CD4-positive, alpha-beta memory T cell (primary cell): ENCODE measurements at regions not wholly inside any gene's neighbourhood (a gene's known extent, or its start where the extent isn't known, plus 50 kb on each side); places are given as distances from the start of the nearest gene placed in this dataset.

Source experiments
- CTCF ChIA-PET: fragments of 350-600 bp; sonication (Branson Sonifier 250); formaldehyde crosslinking; loops from one replicate; lab custom pipeline; 2021; ENCODE audit warnings: inconsistent platforms; ENCODE audit not compliant: partially characterized antibody; lab: Charles Lee
- POLR2A ChIA-PET: fragments of 350-600 bp; sonication (Branson Sonifier 250); formaldehyde crosslinking; loops from one replicate; lab custom pipeline; 2021; ENCODE audit not compliant: partially characterized antibody; lab: Charles Lee
- DNase-seq, 5 donors: peaks; one replicate each; pipeline versions ENCODE4 v3.0.0 to v3.0.0-alpha.2; 2020 to 2022; ENCODE audit warnings: mixed read lengths in 1 of 5
- H3K27ac ChIP-seq: one replicate; pipeline ENCODE4 v1.7.0; 2013; ENCODE audit warnings: low read depth, low read length
- H3K27me3 ChIP-seq: 2 replicates; pipeline ENCODE4 v1.7.0; 2013; ENCODE audit warnings: mild to moderate bottlenecking, low read length, moderate library complexity; ENCODE audit not compliant: insufficient read depth
- H3K36me3 ChIP-seq: 2 replicates; pipeline ENCODE4 v1.7.0; 2013; ENCODE audit warnings: mild to moderate bottlenecking, low read length, moderate library complexity; ENCODE audit not compliant: insufficient read depth
- H3K4me1 ChIP-seq: 2 replicates; pipeline ENCODE4 v1.7.0; 2013; ENCODE audit warnings: mild to moderate bottlenecking, low read length, moderate library complexity; ENCODE audit not compliant: insufficient read depth
- H3K4me3 ChIP-seq, 2 donors: one replicate each; pipeline ENCODE4 v1.7.0; 2013; ENCODE audit warnings: low read length in 2 of 2, mild to moderate bottlenecking in 1 of 2
- H3K9me3 ChIP-seq, 2 donors: one replicate each; pipeline ENCODE4 v1.7.0; 2013; ENCODE audit warnings: low read length in 2 of 2, control low read depth in 1 of 2; ENCODE audit not compliant: control insufficient read depth in 1 of 2
- H3K27ac Mint-ChIP-seq, 7 donors: one replicate each; pipeline ENCODE4 v1.8.0; 2020 to 2021; ENCODE audit warnings: mixed read lengths in 7 of 7, mild to moderate bottlenecking in 6 of 7, inconsistent platforms in 3 of 7, moderate library complexity in 3 of 7
- H3K27me3 Mint-ChIP-seq, 2 donors: one replicate each; pipeline ENCODE4 v1.8.0; 2020 to 2021; ENCODE audit warnings: mixed read lengths in 2 of 2
- H3K36me3 Mint-ChIP-seq, 2 donors: one replicate each; pipeline ENCODE4 v1.8.0; 2020 to 2021; ENCODE audit warnings: mixed read lengths in 2 of 2, inconsistent platforms in 1 of 2, mild to moderate bottlenecking in 1 of 2
- H3K4me1 Mint-ChIP-seq, 4 donors: one replicate each; pipeline ENCODE4 v1.8.0; 2020 to 2021; ENCODE audit warnings: mixed read lengths in 4 of 4, mild to moderate bottlenecking in 1 of 4
- H3K4me3 Mint-ChIP-seq, 8 donors: one replicate each; pipeline ENCODE4 v1.8.0; 2020 to 2021; ENCODE audit warnings: mixed read lengths in 8 of 8, mild to moderate bottlenecking in 7 of 8, moderate library complexity in 6 of 8, inconsistent platforms in 3 of 8
- H3K9me3 Mint-ChIP-seq, 8 donors: one replicate each; pipeline ENCODE4 v1.8.0; 2020 to 2021; ENCODE audit warnings: mixed read lengths in 8 of 8, mild to moderate bottlenecking in 5 of 8, inconsistent platforms in 3 of 8, moderate library complexity in 1 of 8
- intact Hi-C: fragments of 100-400 bp; cut with micrococcal nuclease; formaldehyde crosslinking; loops from one replicate; pipeline ENCODE4 v1.15.1; 2023

DNA sequence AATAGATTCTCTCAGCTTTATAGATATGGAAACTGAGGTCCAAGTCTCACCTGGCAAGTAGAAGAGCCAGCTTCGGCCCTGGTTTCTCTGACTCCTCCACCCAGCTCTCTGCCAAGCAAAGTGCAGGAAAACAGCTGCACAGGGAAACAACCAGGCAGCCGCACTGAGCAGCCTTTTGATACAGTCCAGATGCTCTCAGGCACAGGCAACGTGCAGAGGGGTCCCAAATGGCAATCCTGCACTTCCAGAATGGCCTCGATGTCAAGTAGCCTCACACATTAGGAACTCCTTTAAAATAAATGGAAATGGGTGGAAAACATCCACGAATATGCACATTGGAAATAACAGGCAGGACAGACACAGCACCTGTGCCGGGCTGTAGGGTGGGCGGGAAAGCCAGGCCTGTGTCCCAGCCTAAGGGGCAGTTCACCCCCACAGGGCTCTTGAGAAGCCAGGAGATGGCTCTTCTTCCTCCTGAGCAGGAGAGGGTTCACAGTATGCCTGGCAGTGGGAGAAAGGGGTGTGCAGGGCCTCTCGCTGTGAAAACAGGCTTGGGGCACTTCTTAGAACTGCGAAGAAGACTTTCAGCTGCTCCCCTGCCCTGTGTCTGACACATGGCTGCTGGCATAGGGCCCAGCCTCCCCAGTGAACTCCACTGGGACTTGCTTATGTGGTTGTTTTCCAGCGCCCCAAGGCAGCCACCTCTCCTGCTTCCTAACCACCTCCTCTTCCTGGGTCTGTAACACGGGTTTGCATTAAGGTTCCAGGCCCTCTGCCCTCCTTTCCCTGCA, 63.9 kb upstream of the TUBA3E start:
- no peak for DNase-seq
- H3K27ac ChIP-seq, result no peak overlapping the region
- H3K36me3 ChIP-seq, result no peaks in the 10 kb centered on the region
- no peaks in the 10 kb centered on the region for H3K27me3 ChIP-seq
- intact Hi-C loops, result no loop called here
- Mint-ChIP-seq H3K27me3 (peaks cover 10 to 11% of the 10 kb centered on the region in 2 donors), H3K9me3 (no peaks in the 10 kb centered on the region), H3K36me3 (no peaks in the 10 kb centered on the region), H3K4me1 (no peaks in the 10 kb centered on the region), H3K27ac (no peak overlapping the region), H3K4me3 (no peak overlapping the region)
- ChIA-PET POLR2A (no interaction called here), CTCF (no interaction called here)
- H3K4me1 ChIP-seq, result no peaks in the 10 kb centered on the region
- H3K9me3 ChIP-seq, result no peaks in the 10 kb centered on the region
- no peak overlapping the region for H3K4me3 ChIP-seq

DNA sequence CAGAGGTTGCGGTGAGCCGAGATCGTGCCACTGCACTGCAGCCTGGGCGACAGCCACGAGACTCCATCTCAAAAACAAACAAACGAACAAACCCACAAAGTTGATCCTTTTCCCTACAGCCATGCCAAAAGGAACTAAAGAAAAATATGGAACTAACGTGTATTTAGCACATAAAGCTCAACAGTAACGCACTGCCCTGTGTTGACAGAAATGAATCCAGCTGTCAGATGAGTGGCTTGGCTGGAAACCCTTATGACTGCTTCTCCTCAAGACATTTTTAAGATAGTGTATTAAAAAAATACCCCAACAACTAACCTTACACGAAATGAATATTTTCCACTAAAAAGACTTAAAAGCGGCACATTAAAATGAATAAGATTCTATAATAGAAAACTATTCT, 62.9 kb upstream of the TUBA3E start:
- CTCF ChIA-PET, result no interaction called here
- H3K4me1 ChIP-seq, result no peaks in the 10 kb centered on the region
- Mint-ChIP-seq H3K27me3 (peaks cover 9 to 11% of the 10 kb centered on the region in 2 donors), H3K4me3 (no peak overlapping the region), H3K36me3 (no peaks in the 10 kb centered on the region), H3K9me3 (no peaks in the 10 kb centered on the region), H3K4me1 (no peaks in the 10 kb centered on the region), H3K27ac (no peak overlapping the region)
- no peaks in the 10 kb centered on the region for H3K27me3 ChIP-seq
- H3K4me3 ChIP-seq, result no peak overlapping the region
- no peak for DNase-seq
- POLR2A ChIA-PET, result no interaction called here
- no peaks in the 10 kb centered on the region for H3K9me3 ChIP-seq
- no peaks in the 10 kb centered on the region for H3K36me3 ChIP-seq
- H3K27ac ChIP-seq, result no peak overlapping the region
- intact Hi-C loops, result no loop called here

- Mint-ChIP-seq H3K36me3 (no peaks in the 10 kb centered on the region), H3K4me1 (no peaks in the 10 kb centered on the region)
- CTCF ChIA-PET, result no interaction called here
Measured at GRCh38 chr2:130259594-130259993, 61.4 kb upstream of the TUBA3E start.

DNA sequence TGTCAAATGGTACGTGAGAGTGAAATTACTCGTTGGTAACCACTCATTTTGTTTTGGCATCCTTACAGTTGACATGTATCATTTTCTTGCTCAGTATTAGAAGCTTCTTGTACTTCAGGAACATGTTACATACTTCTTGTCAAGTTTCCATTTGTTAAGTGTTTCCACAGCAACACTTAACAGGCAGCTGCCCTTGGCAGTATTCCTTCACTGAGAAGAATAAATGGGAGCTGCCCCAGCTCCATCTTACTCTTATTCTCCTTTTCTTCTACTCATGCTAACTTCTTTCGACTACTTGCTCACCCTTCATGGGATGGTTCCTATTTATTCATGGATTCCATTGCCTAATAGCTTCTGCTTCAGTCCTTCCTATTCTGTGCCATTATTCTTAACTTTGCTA, 60.1 kb upstream of the TUBA3E start:
- intact Hi-C loops, result no loop called here
- no peaks in the 10 kb centered on the region for H3K36me3 Mint-ChIP-seq
- no peaks in the 10 kb centered on the region for H3K36me3 ChIP-seq
- H3K27me3 Mint-ChIP-seq, result peaks cover 10 to 14% of the 10 kb centered on the region in 2 donors
- CTCF ChIA-PET, result no interaction called here
- H3K27ac ChIP-seq, result no peak overlapping the region
- H3K27ac Mint-ChIP-seq, result no peak overlapping the region
- no peak overlapping the region for H3K4me3 Mint-ChIP-seq
- no peaks in the 10 kb centered on the region for H3K4me1 Mint-ChIP-seq
- no peaks in the 10 kb centered on the region for H3K27me3 ChIP-seq
- POLR2A ChIA-PET, result no interaction called here
- no peaks in the 10 kb centered on the region for H3K9me3 ChIP-seq
- H3K4me3 ChIP-seq, result no peak overlapping the region
- no peak for DNase-seq
- no peaks in the 10 kb centered on the region for H3K9me3 Mint-ChIP-seq
- H3K4me1 ChIP-seq, result no peaks in the 10 kb centered on the region

More at GRCh38 chr2:130259594-130259993, 61.4 kb upstream of the TUBA3E start:
- no peak overlapping the region for H3K27ac Mint-ChIP-seq
- POLR2A ChIA-PET, result no interaction called here
- DNase-seq, result no peak
- Histone ChIP-seq H3K27me3 (no peaks in the 10 kb centered on the region), H3K9me3 (no peaks in the 10 kb centered on the region), H3K36me3 (no peaks in the 10 kb centered on the region), H3K27ac (no peak overlapping the region), H3K4me3 (no peak overlapping the region), H3K4me1 (no peaks in the 10 kb centered on the region)
- intact Hi-C loops, result no loop called here
- H3K4me3 Mint-ChIP-seq, result no peak overlapping the region
- peaks cover 13 to 14% of the 10 kb centered on the region in 2 donors for H3K27me3 Mint-ChIP-seq
- H3K9me3 Mint-ChIP-seq, result no peaks in the 10 kb centered on the region

- peak overlapping the region in 1 of 8 donors; percentile 48 for H3K4me3 Mint-ChIP-seq
- peaks cover 0 to 3% (median 0%) of the 10 kb centered on the region in 4 donors for H3K4me1 Mint-ChIP-seq
- POLR2A ChIA-PET, result no interaction called here
- Histone ChIP-seq H3K4me3 (no peak overlapping the region), H3K27me3 (no peaks in the 10 kb centered on the region), H3K27ac (no peak overlapping the region), H3K36me3 (no peaks in the 10 kb centered on the region), H3K9me3 (no peaks in the 10 kb centered on the region), H3K4me1 (no peaks in the 10 kb centered on the region)
- no peak overlapping the region for H3K27ac Mint-ChIP-seq
- H3K27me3 Mint-ChIP-seq, result peaks cover 15 to 21% of the 10 kb centered on the region in 2 donors
- no peak for DNase-seq
- no peaks in the 10 kb centered on the region for H3K36me3 Mint-ChIP-seq
- intact Hi-C loops, result no loop called here
- no peaks in the 10 kb centered on the region for H3K9me3 Mint-ChIP-seq
- CTCF ChIA-PET, result no interaction called here
Measured at GRCh38 chr2:130252880-130253645, 54.8 kb upstream of the TUBA3E start.

DNA sequence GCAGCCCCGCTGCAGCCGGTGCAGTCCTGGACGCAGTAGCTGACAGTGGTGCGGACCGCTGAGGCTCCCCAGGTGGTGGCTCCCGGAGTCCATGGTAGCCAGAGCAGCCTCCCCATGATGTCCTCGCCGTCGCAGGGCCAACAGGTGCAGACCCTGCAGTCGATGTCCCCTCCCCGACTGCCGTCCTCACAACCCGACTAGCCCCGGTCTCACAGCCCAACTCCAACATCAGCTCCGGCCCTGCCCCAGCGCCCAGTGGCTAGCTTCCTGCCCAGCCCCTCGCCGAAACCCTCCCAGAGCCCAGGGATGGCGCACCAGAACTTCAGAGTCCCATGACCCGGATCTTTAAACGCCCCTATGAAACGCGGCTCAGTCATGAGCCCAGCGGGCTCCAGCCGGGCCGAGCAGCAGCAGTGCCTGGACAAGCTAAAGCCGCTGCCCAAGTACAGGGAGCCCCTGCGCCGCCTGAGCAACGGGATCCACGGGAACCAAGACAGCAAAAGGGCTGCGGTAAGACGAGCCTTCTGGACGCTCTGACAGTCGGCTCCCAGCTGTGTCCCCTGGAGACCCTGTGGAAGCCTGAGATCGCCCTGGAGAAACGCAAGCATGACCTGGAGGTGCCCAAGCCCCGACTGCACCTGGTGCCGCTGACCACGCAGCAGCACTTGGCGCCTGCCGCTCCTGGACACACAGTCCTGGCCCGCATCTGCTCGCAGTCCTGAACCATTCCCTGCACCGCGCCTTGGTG, 53.8 kb upstream of the TUBA3E start:
- Histone ChIP-seq H3K4me3 (no peak overlapping the region), H3K27ac (no peak overlapping the region), H3K9me3 (no peaks in the 10 kb centered on the region), H3K27me3 (no peaks in the 10 kb centered on the region), H3K4me1 (no peaks in the 10 kb centered on the region), H3K36me3 (no peaks in the 10 kb centered on the region)
- no peaks in the 10 kb centered on the region for H3K9me3 Mint-ChIP-seq
- H3K27me3 Mint-ChIP-seq, result peaks cover 15 to 24% of the 10 kb centered on the region in 2 donors
- H3K4me1 Mint-ChIP-seq, result peaks cover 0 to 3% (median 0%) of the 10 kb centered on the region in 4 donors
- POLR2A ChIA-PET, result no interaction called here
- no peak overlapping the region for H3K27ac Mint-ChIP-seq
- H3K4me3 Mint-ChIP-seq, result peak overlapping the region in 1 of 8 donors; percentile 23
- no peak for DNase-seq
- no peaks in the 10 kb centered on the region for H3K36me3 Mint-ChIP-seq
- CTCF ChIA-PET, result no interaction called here
- intact Hi-C loops, result no loop called here

GRCh38 chr2:130251535-130251872, 53.3 kb upstream of the TUBA3E start:
- Histone ChIP-seq H3K27me3 (no peaks in the 10 kb centered on the region), H3K27ac (no peak overlapping the region), H3K9me3 (no peaks in the 10 kb centered on the region), H3K4me3 (no peak overlapping the region), H3K36me3 (no peaks in the 10 kb centered on the region), H3K4me1 (no peaks in the 10 kb centered on the region)
- ChIA-PET CTCF (no interaction called here), POLR2A (no interaction called here)
- intact Hi-C loops, result no loop called here
- no peak for DNase-seq
- peaks cover 17 to 26% of the 10 kb centered on the region in 2 donors for H3K27me3 Mint-ChIP-seq
- H3K4me3 Mint-ChIP-seq, result no peak overlapping the region
- no peaks in the 10 kb centered on the region for H3K36me3 Mint-ChIP-seq
- peaks cover 0 to 3% (median 0%) of the 10 kb centered on the region in 4 donors for H3K4me1 Mint-ChIP-seq
- no peak overlapping the region for H3K27ac Mint-ChIP-seq
- H3K9me3 Mint-ChIP-seq, result no peaks in the 10 kb centered on the region
